Activated naive CD8-positive, alpha-beta T cell treated with anti-CD3 and anti-CD28 coated beads, Interleukin-2, amount 10 ng/mL, durations not matched to agents 7 days and 5 days (primary cell): ENCODE measurements at regions not wholly inside any gene's neighbourhood (a gene's known extent, or its start where the extent isn't known, plus 50 kb on each side); places are given as distances from the start of the nearest gene placed in this dataset.
"Not testable (repeated sequence)": the region's sequence is repeated elsewhere in the genome, so short reads cannot be mapped to it uniquely, and the experiment has no call there.

Experiments used
- ATAC-seq: fragments of 150-1000 bp; cut with Tn5 transposase; one replicate; pipeline ENCODE4 v1.10.0; 2021; ENCODE audit warnings: low read depth, moderate library complexity
- POLR2A ChIA-PET: fragments of 350-600 bp; sonication (Branson Sonifier 250); formaldehyde crosslinking; loops from one replicate; lab custom pipeline; 2021; ENCODE audit warnings: antibody characterized with exemption; lab: Charles Lee
- DNase-seq: peaks from one replicate; pipeline ENCODE4 v3.0.0; 2021
- H3K27ac Mint-ChIP-seq: one replicate; pipeline ENCODE4 v1.8.0; 2022; ENCODE audit warnings: mild to moderate bottlenecking, mixed read lengths
- H3K27me3 Mint-ChIP-seq: one replicate; pipeline ENCODE4 v1.8.0; 2022; ENCODE audit warnings: mild to moderate bottlenecking, moderate library complexity, mixed read lengths
- H3K36me3 Mint-ChIP-seq: one replicate; pipeline ENCODE4 v1.8.0; 2021; ENCODE audit warnings: mild to moderate bottlenecking, mixed read lengths
- H3K4me1 Mint-ChIP-seq: one replicate; pipeline ENCODE4 v1.8.0; 2021; ENCODE audit warnings: mixed read lengths
- H3K4me3 Mint-ChIP-seq: one replicate; pipeline ENCODE4 v1.8.0; 2022; ENCODE audit warnings: mild to moderate bottlenecking, moderate library complexity, mixed read lengths
- H3K9me3 Mint-ChIP-seq: one replicate; pipeline ENCODE4 v1.8.0; 2021; ENCODE audit warnings: mixed read lengths

GRCh38 chr2:8498994-8499393 is 182.9 kb upstream of the ID2 start:
- no peaks in the 10 kb centered on the region for H3K9me3 Mint-ChIP-seq
- POLR2A ChIA-PET: no interaction called here
- peaks cover under 1% of the 10 kb centered on the region for H3K27me3 Mint-ChIP-seq
- H3K4me1 Mint-ChIP-seq: peaks cover 24% of the 10 kb centered on the region
- H3K36me3 Mint-ChIP-seq: peaks cover 1% of the 10 kb centered on the region
- ATAC-seq (no peak), DNase-seq (no peak)
- H3K4me3 Mint-ChIP-seq: no peak overlapping the region
- H3K27ac Mint-ChIP-seq: no peak overlapping the region

GRCh38 chr2:8500124-8501054 is 181.5 kb upstream of the ID2 start:
- no peaks in the 10 kb centered on the region for H3K27me3 Mint-ChIP-seq

GRCh38 chr2:8501061-8501720 is 180.7 kb upstream of the ID2 start:
- POLR2A ChIA-PET: no interaction called here
- peak; percentile 19 for DNase-seq
- H3K9me3 Mint-ChIP-seq: peaks cover 3% of the 10 kb centered on the region
- peaks cover 3% of the 10 kb centered on the region for H3K36me3 Mint-ChIP-seq
- no peak overlapping the region for H3K4me3 Mint-ChIP-seq
- H3K27me3 Mint-ChIP-seq: no peaks in the 10 kb centered on the region
- ATAC-seq: no peak
- H3K27ac Mint-ChIP-seq: no peak overlapping the region
- H3K4me1 Mint-ChIP-seq: peaks cover 21% of the 10 kb centered on the region

More at GRCh38 chr2:8500124-8501054, 181.5 kb upstream of the ID2 start:
- ATAC-seq (no peak), DNase-seq (peak; percentile 4)
- no peak overlapping the region for H3K4me3 Mint-ChIP-seq
- H3K36me3 Mint-ChIP-seq: no peaks in the 10 kb centered on the region
- no peak overlapping the region for H3K27ac Mint-ChIP-seq
- POLR2A ChIA-PET: no interaction called here
- no peaks in the 10 kb centered on the region for H3K9me3 Mint-ChIP-seq
- peaks cover 23% of the 10 kb centered on the region for H3K4me1 Mint-ChIP-seq

- H3K27me3 Mint-ChIP-seq: no peaks in the 10 kb centered on the region
- POLR2A ChIA-PET: interaction anchor here (1.0 kb wide), 1 partner anchor 9 kb away, joined by 3 read pairs; no protein-coding TSS in a partner anchor
- peaks cover 3% of the 10 kb centered on the region for H3K36me3 Mint-ChIP-seq
- peaks cover 3% of the 10 kb centered on the region for H3K9me3 Mint-ChIP-seq
- DNase-seq: no peak
- H3K27ac Mint-ChIP-seq: no peak overlapping the region
- peaks cover 22% of the 10 kb centered on the region for H3K4me1 Mint-ChIP-seq
- ATAC-seq: no peak
- no peak overlapping the region for H3K4me3 Mint-ChIP-seq
Measured at GRCh38 chr2:8502316-8502715, 179.5 kb upstream of the ID2 start.

- peaks cover 19% of the 10 kb centered on the region for H3K36me3 Mint-ChIP-seq
- peak overlapping the region; percentile 72 for H3K27ac Mint-ChIP-seq
- peaks cover 8% of the 10 kb centered on the region for H3K4me1 Mint-ChIP-seq
- H3K9me3 Mint-ChIP-seq: peaks cover 16% of the 10 kb centered on the region
- no peak overlapping the region for H3K4me3 Mint-ChIP-seq
- H3K27me3 Mint-ChIP-seq: no peaks in the 10 kb centered on the region
- DNase-seq (peak; percentile 6), ATAC-seq (no peak)
- POLR2A ChIA-PET: no interaction called here
Measured at GRCh38 chr2:8505311-8505920, 176.4 kb upstream of the ID2 start.

GRCh38 chr2:8506746-8507145 is 175.1 kb upstream of the ID2 start:
- POLR2A ChIA-PET: interaction anchor here (0.9 kb wide), 1 partner anchor 25 kb away, joined by 3 read pairs; no protein-coding TSS in a partner anchor
- peaks cover 16% of the 10 kb centered on the region for H3K4me1 Mint-ChIP-seq

GRCh38 chr2:8508766-8509165 is 173.1 kb upstream of the ID2 start:
- Mint-ChIP-seq H3K9me3 (peaks cover 20% of the 10 kb centered on the region), H3K36me3 (peaks cover 29% of the 10 kb centered on the region), H3K27me3 (no peaks in the 10 kb centered on the region), H3K27ac (no peak overlapping the region), H3K4me3 (no peak overlapping the region), H3K4me1 (peaks cover 33% of the 10 kb centered on the region)
- ATAC-seq (no peak), DNase-seq (peak; percentile 11)
- POLR2A ChIA-PET: interaction anchor here (0.7 kb wide), 1 partner anchor 31 kb away, joined by 3 read pairs; no protein-coding TSS in a partner anchor

More at GRCh38 chr2:8506746-8507145, 175.1 kb upstream of the ID2 start:
- H3K9me3 Mint-ChIP-seq: peaks cover 17% of the 10 kb centered on the region
- H3K27me3 Mint-ChIP-seq: no peaks in the 10 kb centered on the region
- no peak for DNase-seq
- no peak for ATAC-seq
- no peak overlapping the region for H3K4me3 Mint-ChIP-seq
- H3K27ac Mint-ChIP-seq: no peak overlapping the region
- peaks cover 24% of the 10 kb centered on the region for H3K36me3 Mint-ChIP-seq

GRCh38 chr2:8509621-8510020 is 172.2 kb upstream of the ID2 start:
- DNase-seq (peak; percentile 15), ATAC-seq (no peak)
- H3K9me3 Mint-ChIP-seq: peaks cover 20% of the 10 kb centered on the region
- H3K4me3 Mint-ChIP-seq: no peak overlapping the region
- POLR2A ChIA-PET: no interaction called here
- peaks cover 34% of the 10 kb centered on the region for H3K36me3 Mint-ChIP-seq
- H3K27me3 Mint-ChIP-seq: no peaks in the 10 kb centered on the region
- H3K27ac Mint-ChIP-seq: no peak overlapping the region
- peaks cover 41% of the 10 kb centered on the region for H3K4me1 Mint-ChIP-seq

- Mint-ChIP-seq H3K27ac (peak overlapping the region; percentile 19), H3K9me3 (peaks cover 20% of the 10 kb centered on the region), H3K36me3 (peaks cover 34% of the 10 kb centered on the region), H3K4me3 (peak overlapping the region; percentile 43), H3K4me1 (peaks cover 45% of the 10 kb centered on the region)
- POLR2A ChIA-PET, ATAC-seq, H3K27me3 Mint-ChIP-seq: not testable (repeated sequence)
- DNase-seq: peak; percentile 19
Measured at GRCh38 chr2:8510055-8510454, 171.8 kb upstream of the ID2 start.

- POLR2A ChIA-PET: interaction anchor here (0.5 kb wide), 1 partner anchor 170 kb away, joined by 4 read pairs; no protein-coding TSS in a partner anchor
- Mint-ChIP-seq H3K27ac (no peak overlapping the region), H3K27me3 (no peaks in the 10 kb centered on the region), H3K4me1 (peaks cover 45% of the 10 kb centered on the region), H3K4me3 (no peak overlapping the region), H3K36me3 (peaks cover 34% of the 10 kb centered on the region), H3K9me3 (peaks cover 20% of the 10 kb centered on the region)
- DNase-seq (peak; percentile 14), ATAC-seq (no peak)
Measured at GRCh38 chr2:8510519-8510918, 171.3 kb upstream of the ID2 start.

GRCh38 chr2:8511868-8512612 is 169.8 kb upstream of the ID2 start:
- peaks cover 17% of the 10 kb centered on the region for H3K9me3 Mint-ChIP-seq
- peak overlapping the region; percentile 81 for H3K27ac Mint-ChIP-seq
- no peak overlapping the region for H3K4me3 Mint-ChIP-seq
- ATAC-seq (no peak), DNase-seq (no peak)
- POLR2A ChIA-PET: interaction anchor here (1.1 to 1.9 kb wide), 4 partner anchors 9 to 169 kb away, joined by 3 to 8 read pairs (median 4); partner anchors contain the start of gene ID2
- H3K4me1 Mint-ChIP-seq: peaks cover 53% of the 10 kb centered on the region
- no peaks in the 10 kb centered on the region for H3K27me3 Mint-ChIP-seq
- peaks cover 31% of the 10 kb centered on the region for H3K36me3 Mint-ChIP-seq

- POLR2A ChIA-PET: interaction anchor here (0.6 to 3.0 kb wide), 5 partner anchors 27 to 1403 kb away, joined by 3 to 27 read pairs (median 7); partner anchors contain the start of gene ID2
- Mint-ChIP-seq H3K27ac (peak overlapping the region; percentile 87), H3K4me3 (peak overlapping the region; percentile 59)
Measured at GRCh38 chr2:8513601-8514273, 168.1 kb upstream of the ID2 start.

More at GRCh38 chr2:8513601-8514273, 168.1 kb upstream of the ID2 start:
- Mint-ChIP-seq H3K27me3 (no peaks in the 10 kb centered on the region), H3K36me3 (peaks cover 28% of the 10 kb centered on the region), H3K4me1 (peaks cover 56% of the 10 kb centered on the region), H3K9me3 (peaks cover 11% of the 10 kb centered on the region)
- DNase-seq (no peak), ATAC-seq (no peak)
